A549 (cell line): ENCODE measurements at regions not wholly inside any gene's neighbourhood (a gene's known extent, or its start where the extent isn't known, plus 50 kb on each side); places are given as distances from the start of the nearest gene placed in this dataset.

Experiments
- ATAC-seq, 2 experiments: fragments of 200-7000 bp in 1 of 2; fragments of >200 bp in 1 of 2; cut with Nextera tagmentation in 1 of 2; cut with Tn5 transposase in 1 of 2; 3 replicates each; pipeline versions ENCODE4 v1.8.0 to v1.9.1; 2018 to 2020; ENCODE audit warnings: mild to moderate bottlenecking in 1 of 2, moderate library complexity in 1 of 2
- CTCF ChIA-PET: fragments of 300-600 bp; sonication (Branson Sonifier 250); formaldehyde crosslinking; extraction: SDS; loops from one replicate; lab custom pipeline; 2021; ENCODE audit warnings: antibody characterized with exemption, inconsistent platforms; lab: Yijun Ruan, JAX
- POLR2A ChIA-PET: fragments of 350-600 bp; formaldehyde crosslinking; extraction: SDS; loops from one replicate; lab custom pipeline; 2021; ENCODE audit warnings: antibody characterized with exemption, inconsistent platforms; lab: Yijun Ruan, JAX
- DNase-seq, 2 experiments: peaks; one replicate each; pipeline versions ENCODE4 v3.0.0 to v3.0.0-alpha.2; 2011 to 2016; ENCODE audit warnings: low read depth in 1 of 2, low spot score in 1 of 2
- FAIRE-seq: peaks from 2 replicates; lab custom pipeline; 2011; peaks lifted over from hg19 to GRCh38; lab: Jason Lieb, UNC
- H3K27ac ChIP-seq, 2 experiments: fragments of >200 bp; sonication (Bioruptor Twin); formaldehyde crosslinking; 3 replicates each; pipeline ENCODE4 v1.5.1; 2016 to 2017
- H3K4me1 ChIP-seq: fragments of >200 bp; sonication (Bioruptor Twin); formaldehyde crosslinking; 3 replicates; pipeline ENCODE4 v1.6.1; 2016
- H3K4me2 ChIP-seq: fragments of >200 bp; sonication (Bioruptor Twin); formaldehyde crosslinking; 3 replicates; pipeline ENCODE4 v1.6.1; 2016
- H3K4me3 ChIP-seq: fragments of >200 bp; sonication (Bioruptor Twin); formaldehyde crosslinking; 3 replicates; pipeline ENCODE4 v1.5.1; 2016
- H3K9me3 ChIP-seq: fragments of >200 bp; sonication (Bioruptor Twin); formaldehyde crosslinking; 3 replicates; pipeline ENCODE4 v1.6.1; 2016
- CBX8 ChIP-seq: fragments of 200-600 bp; sonication (generic); IDR thresholded peaks from 2 replicates; pipeline ENCODE4 v1.6.1; 2016
- CEBPB ChIP-seq, 2 experiments: fragments of >200 bp in 1 of 2; sonication (Bioruptor Twin) in 1 of 2; formaldehyde crosslinking in 1 of 2; IDR thresholded peaks; 2 replicates each; pipeline ENCODE4 v1.6.1; 2012 to 2016
- CHD2 ChIP-seq: fragments of 150-350 bp; IDR thresholded peaks from 2 replicates; pipeline ENCODE4 v1.6.1; 2014; ENCODE audit warnings: low read length; ENCODE audit not compliant: partially characterized antibody
- EHF ChIP-seq: fragments of 250-450 bp; sonication (Bioruptor Pico); IDR thresholded peaks from 2 replicates; pipeline ENCODE4 v1.5.0; 2020; ENCODE audit warnings: mild to moderate bottlenecking
- EHMT2 ChIP-seq: fragments of 200-600 bp; sonication (generic); IDR thresholded peaks from 2 replicates; pipeline ENCODE4 v1.6.1; 2016; ENCODE audit warnings: antibody characterized with exemption, low read depth, mild to moderate bottlenecking, moderate library complexity
- EP300 ChIP-seq, 2 experiments: fragments of >200 bp; sonication (Bioruptor Twin); formaldehyde crosslinking; IDR thresholded peaks; 2 replicates in 1 of 2; 3 replicates in 1 of 2; pipeline ENCODE4 v1.6.1; 2016 to 2017
- FOSL2 ChIP-seq, 2 experiments: fragments of 450-650 bp in 1 of 2; fragments of >200 bp in 1 of 2; sonication (Bioruptor Twin) in 1 of 2; formaldehyde crosslinking; IDR thresholded peaks; 2 replicates each; pipeline versions ENCODE4 v1.5.0 to v1.6.1; 2016 to 2020; ENCODE audit warnings: mild to moderate bottlenecking in 1 of 2, moderate library complexity in 1 of 2
- FOXS1 ChIP-seq: fragments of 250-450 bp; sonication (Bioruptor Pico); IDR thresholded peaks from 2 replicates; pipeline ENCODE4 v1.5.0; 2020; ENCODE audit warnings: mild to moderate bottlenecking, moderate library complexity
- GATA3 ChIP-seq: IDR thresholded peaks from 2 replicates; pipeline ENCODE4 v1.6.1; 2012; ENCODE audit warnings: borderline replicate concordance
- HMGXB4 ChIP-seq: fragments of 250-450 bp; sonication (Bioruptor Pico); IDR thresholded peaks from 2 replicates; pipeline ENCODE4 v1.5.0; 2021; ENCODE audit warnings: mild to moderate bottlenecking, moderate library complexity, borderline replicate concordance
- HOXA7 ChIP-seq: fragments of 250-450 bp; sonication (Bioruptor Pico); IDR thresholded peaks from 2 replicates; pipeline ENCODE4 v1.5.0; 2020; ENCODE audit warnings: mild to moderate bottlenecking, moderate library complexity
- JUNB ChIP-seq: fragments of >200 bp; sonication (Bioruptor Twin); formaldehyde crosslinking; IDR thresholded peaks from 2 replicates; pipeline ENCODE4 v1.6.1; 2016
- KDM5A ChIP-seq: fragments of 200-600 bp; sonication (generic); IDR thresholded peaks from 2 replicates; pipeline ENCODE4 v1.6.1; 2016; ENCODE audit warnings: antibody characterized with exemption, mild to moderate bottlenecking
- MAFK ChIP-seq: fragments of 450-650 bp; IDR thresholded peaks from 2 replicates; pipeline ENCODE4 v1.6.1; 2014; ENCODE audit not compliant: partially characterized antibody
- NR3C1 ChIP-seq: fragments of >200 bp; sonication (Bioruptor Twin); formaldehyde crosslinking; IDR thresholded peaks from 3 replicates; pipeline ENCODE4 v1.6.1; 2017
- PHF8 ChIP-seq: fragments of 200-600 bp; sonication (generic); IDR thresholded peaks from 2 replicates; pipeline ENCODE4 v1.6.1; 2016; ENCODE audit warnings: low read depth, mild to moderate bottlenecking, antibody characterized with exemption, moderate library complexity, borderline replicate concordance
- POLR2A ChIP-seq: IDR thresholded peaks from 2 replicates; pipeline ENCODE4 v1.6.1; 2012; ENCODE audit warnings: mild to moderate bottlenecking, low read length
- POLR2AphosphoS2 ChIP-seq: conservative IDR thresholded peaks from 2 replicates; pipeline ENCODE4 v1.6.1; 2012; ENCODE audit warnings: low read length, improper control_type of control experiment, inconsistent platforms
- RAD21 ChIP-seq, 2 experiments: fragments of >200 bp in 1 of 2; sonication (Bioruptor Twin) in 1 of 2; formaldehyde crosslinking in 1 of 2; IDR thresholded peaks in 1 of 2; conservative IDR thresholded peaks in 1 of 2; 2 replicates in 1 of 2; 3 replicates in 1 of 2; pipeline ENCODE4 v1.6.1; 2012 to 2018; ENCODE audit warnings: inconsistent platforms in 1 of 2
- RCOR1 ChIP-seq: fragments of 150-350 bp; IDR thresholded peaks from 2 replicates; pipeline ENCODE4 v1.6.1; 2014; ENCODE audit warnings: antibody characterized with exemption, low read length, low read depth
- REST ChIP-seq: fragments of 200-600 bp; sonication (generic); IDR thresholded peaks from 2 replicates; pipeline ENCODE4 v1.6.1; 2016; ENCODE audit warnings: antibody characterized with exemption, mild to moderate bottlenecking, moderate library complexity
- RFX5 ChIP-seq: fragments of 450-650 bp; IDR thresholded peaks from 2 replicates; pipeline ENCODE4 v1.7.1; 2014; ENCODE audit warnings: antibody characterized with exemption, mild to moderate bottlenecking, moderate library complexity
- TP53 ChIP-seq: fragments of 250-450 bp; sonication (Bioruptor Pico); IDR thresholded peaks from 2 replicates; pipeline ENCODE4 v1.5.0; 2021; ENCODE audit warnings: mild to moderate bottlenecking, moderate library complexity
- ZC3H11A ChIP-seq: fragments of 450-650 bp; IDR thresholded peaks from 2 replicates; pipeline ENCODE4 v1.6.1; 2014; ENCODE audit warnings: antibody characterized with exemption, mild to moderate bottlenecking
- WGBS: methylation state at CpG from one replicate; pipeline ENCODE4 v1.1.6; 2017; ENCODE audit errors: missing lambda C conversion rate; 5-methylcytosine and 5-hydroxymethylcytosine counted together

GRCh38 chr3:106331636-106332035 lies 462.8 kb upstream of the CBLB start:
- no peak for ATAC-seq

GRCh38 chr3:106332129-106332528 lies 463.3 kb upstream of the CBLB start:
- POLR2A ChIA-PET: no interaction called here
- TF ChIP-seq REST (no peak), KDM5A (no peak), POLR2A (no peak), RFX5 (no peak), EHF (CRISPR knock-in tag) (no peak), POLR2AphosphoS2 (no peak)
- CTCF ChIA-PET: interaction anchor here (1.2 kb wide), 1 partner anchor 8 kb away, joined by 3 read pairs; no protein-coding TSS in a partner anchor
- Histone ChIP-seq H3K4me2 (no peak overlapping the region), H3K9me3 (no peaks in the 10 kb centered on the region), H3K4me1 (peaks cover 11% of the 10 kb centered on the region; the same call in 1 of the 3 replicates), H3K27ac (no peak overlapping the region), H3K4me3 (no peak overlapping the region)
- no peak for DNase-seq
- 78% methylated on average over 1 of the region's 1 CpG for WGBS
- FAIRE-seq: no peak
- ATAC-seq: no peak

More at GRCh38 chr3:106331636-106332035, 462.8 kb upstream of the CBLB start:
- H3K4me1 ChIP-seq: peaks cover 11% of the 10 kb centered on the region; the same call in 1 of the 3 replicates
- no peak overlapping the region for H3K4me3 ChIP-seq
- H3K9me3 ChIP-seq: no peaks in the 10 kb centered on the region
- TF ChIP-seq CHD2: no peak
- TF ChIP-seq NR3C1: no peak
- TF ChIP-seq RCOR1: no peak
- no peak for TF ChIP-seq HMGXB4 (CRISPR knock-in tag)
- no peak for TF ChIP-seq ZC3H11A
- TF ChIP-seq, all 56 proteins: peak for 0
- POLR2A ChIA-PET: no interaction called here
- DNase-seq (no peak), FAIRE-seq (no peak)
- H3K4me2 ChIP-seq: no peak overlapping the region
- H3K27ac ChIP-seq: no peak overlapping the region
- CTCF ChIA-PET: no interaction called here

- FAIRE-seq (no peak), DNase-seq (peak in 1 of 2 experiments; percentile 21), ATAC-seq (peak in 1 of 2 experiments; percentile 30; a peak in 2 of 6 replicates)
- Histone ChIP-seq H3K27ac (no peak overlapping the region), H3K4me2 (no peak overlapping the region), H3K4me3 (no peak overlapping the region), H3K9me3 (no peaks in the 10 kb centered on the region), H3K4me1 (peaks cover 11% of the 10 kb centered on the region; the same call in 1 of the 3 replicates)
- ChIA-PET CTCF (interaction anchor here (1.2 kb wide), 1 partner anchor 9 kb away, joined by 3 read pairs; no protein-coding TSS in a partner anchor), POLR2A (no interaction called here)
- 20% methylated on average over 2 of the region's 2 CpGs for WGBS
- TF ChIP-seq JUNB (no peak), TP53 (CRISPR knock-in tag) (no peak), CEBPB (IDR thresholded peaks at IDR 0.05) (no peak), FOXS1 (CRISPR knock-in tag) (no peak), MAFK (no peak), POLR2A (no peak), RFX5 (no peak), FOSL2 (IDR thresholded peaks at IDR 0.05) (no peak), FOSL2 (CRISPR knock-in tag; IDR thresholded peaks at IDR 0.05) (peak; percentile 10; the same call in 1 of the 2 replicates), PHF8 (no peak), GATA3 (no peak), HOXA7 (CRISPR knock-in tag) (no peak), EHMT2 (no peak), POLR2AphosphoS2 (no peak), EP300 (IDR thresholded peaks at IDR 0.05) (no peak), RAD21 (conservative IDR thresholded peaks at IDR 0.05 in 1 of 2, IDR thresholded peaks at IDR 0.05 in 1 of 2) (peak in 1 of 2 experiments; percentile 7; a peak in 1 of 5 replicates), CBX8 (no peak)
These were observed 464.1 kb upstream of the CBLB start for GRCh38 chr3:106332884-106333283.
